ENCODE measurements at regions not wholly inside any gene's neighbourhood (a gene's known extent, or its start where the extent isn't known, plus 50 kb on each side); places are given as distances from the start of the nearest gene placed in this dataset.

- DNase-seq = no peak
Measured at GRCh38 chr11:19661827-19662226, 50.8 kb upstream of the NAV2 start.

GRCh38 chr11:19660076-19660475 is 52.6 kb upstream of the NAV2 start:
- DNase-seq = no peak

DNA sequence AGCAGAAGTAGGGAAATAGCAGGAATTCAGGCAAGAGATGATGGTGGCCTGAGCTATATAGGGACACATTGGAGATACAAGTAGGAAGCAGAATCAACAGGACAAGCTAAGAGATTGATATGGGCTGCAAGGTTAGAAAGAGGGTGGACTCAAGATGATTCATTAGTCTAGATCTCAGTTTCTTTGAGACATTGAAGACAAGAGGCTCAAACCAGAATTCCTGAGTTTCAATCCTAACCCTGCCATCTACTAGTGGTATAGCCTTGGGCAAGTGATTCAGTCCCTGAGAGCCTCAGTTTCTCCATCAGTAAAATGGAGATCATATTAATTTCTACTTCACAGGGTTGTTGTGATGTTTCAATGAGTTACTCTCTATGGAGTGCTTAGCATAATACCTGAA is 53.1 kb upstream of the NAV2 start:
- DNase-seq = no peak

DNA sequence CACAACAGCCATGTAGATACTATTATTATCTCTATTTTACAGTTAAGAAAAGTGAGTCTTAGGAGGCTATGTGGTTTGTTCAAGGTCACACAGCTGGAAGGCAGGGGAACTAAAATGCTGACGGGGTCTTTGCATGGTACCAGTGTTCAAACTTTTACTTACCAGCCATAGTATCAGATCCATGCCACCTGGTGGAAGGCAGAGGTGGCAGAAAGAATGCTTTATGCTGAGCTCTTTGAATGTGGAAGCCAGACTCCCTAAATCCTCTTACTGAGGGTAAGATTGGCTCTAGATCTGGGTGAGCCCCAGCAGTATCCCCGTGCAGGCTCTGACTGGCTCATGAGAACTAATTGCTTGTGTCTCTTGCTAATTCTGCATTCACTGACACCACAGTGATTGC is 54.3 kb upstream of the NAV2 start:
- no peak for DNase-seq

- no peak for DNase-seq
Measured at GRCh38 chr11:19656140-19656541, 56.5 kb upstream of the NAV2 start.

DNA sequence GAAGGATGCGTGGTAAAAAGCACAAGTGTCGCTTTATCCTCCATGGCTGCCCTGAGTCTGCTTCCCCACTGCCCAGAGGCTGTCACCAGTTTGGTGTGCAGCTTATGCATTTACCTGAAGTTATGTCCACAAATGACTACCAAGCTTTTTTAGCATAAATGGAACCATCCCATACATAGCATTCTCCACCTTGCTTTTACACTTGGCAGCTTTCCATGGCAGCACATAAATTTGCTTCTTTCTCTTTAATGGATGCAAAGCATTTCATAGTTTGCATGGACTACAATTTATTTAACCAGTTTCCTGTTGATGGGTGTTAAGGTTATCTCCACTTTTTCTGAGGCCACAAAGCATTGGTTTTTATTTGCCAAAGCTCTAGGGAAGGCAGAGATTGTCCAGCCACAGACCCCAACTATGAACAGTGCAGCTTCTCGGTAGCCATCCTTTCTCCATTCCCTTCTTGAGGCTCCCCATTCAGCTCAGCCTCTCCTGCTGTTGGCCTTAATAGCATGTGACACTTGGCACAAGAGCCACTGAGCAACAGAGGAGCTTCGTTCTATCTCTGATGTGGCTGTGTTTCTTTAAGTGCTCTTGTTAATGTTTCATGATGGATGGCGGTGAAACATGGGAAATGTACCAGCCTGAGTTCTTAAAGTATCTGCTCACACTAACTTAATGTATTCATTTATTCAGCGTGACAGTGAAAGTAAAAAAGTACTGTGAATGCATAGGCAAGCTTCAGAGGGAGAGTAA is 59.8 kb upstream of the NAV2 start:
- DNase-seq = no peak

- DNase-seq = no peak
Measured at GRCh38 chr11:19651653-19652052, 61.0 kb upstream of the NAV2 start.

DNA sequence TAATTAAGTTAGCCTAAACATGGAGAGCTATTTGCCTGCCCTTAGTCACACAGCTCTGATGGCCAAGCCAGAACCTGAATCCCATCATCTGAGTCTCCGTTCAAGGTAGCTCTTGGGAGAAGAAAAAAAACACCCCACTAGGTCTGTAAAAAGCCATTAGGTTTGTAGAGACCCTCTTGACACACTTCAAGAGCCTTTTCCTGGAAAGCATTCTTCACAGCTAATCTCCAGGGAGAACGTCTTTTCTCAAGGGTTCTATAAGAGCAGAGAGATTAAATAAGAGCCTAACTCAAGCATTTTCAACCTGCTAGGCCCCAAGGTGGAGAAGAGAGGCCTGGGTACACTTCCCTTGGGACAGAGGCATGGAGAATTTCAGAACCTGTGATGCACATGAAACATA is 61.6 kb upstream of the NAV2 start:
- no peak for DNase-seq

DNA sequence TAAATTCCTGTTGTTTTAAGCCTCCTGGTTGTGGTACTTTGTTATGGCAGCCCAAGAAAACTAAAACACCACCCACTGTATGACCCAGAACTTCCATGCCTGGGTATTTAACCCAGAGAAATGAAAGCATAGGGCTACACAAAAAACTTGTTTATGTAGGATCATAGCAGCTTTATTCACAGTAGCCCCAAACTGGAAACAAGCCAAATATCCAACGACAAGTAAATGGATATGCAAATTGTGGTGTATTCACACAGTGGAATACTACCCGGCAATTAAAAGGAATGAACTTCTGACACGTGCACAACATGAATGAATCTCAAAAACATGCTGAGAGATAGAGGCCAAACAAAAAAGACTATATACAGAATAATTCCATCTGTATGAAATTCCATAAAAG is 62.2 kb upstream of the NAV2 start:
- no peak for DNase-seq

DNA sequence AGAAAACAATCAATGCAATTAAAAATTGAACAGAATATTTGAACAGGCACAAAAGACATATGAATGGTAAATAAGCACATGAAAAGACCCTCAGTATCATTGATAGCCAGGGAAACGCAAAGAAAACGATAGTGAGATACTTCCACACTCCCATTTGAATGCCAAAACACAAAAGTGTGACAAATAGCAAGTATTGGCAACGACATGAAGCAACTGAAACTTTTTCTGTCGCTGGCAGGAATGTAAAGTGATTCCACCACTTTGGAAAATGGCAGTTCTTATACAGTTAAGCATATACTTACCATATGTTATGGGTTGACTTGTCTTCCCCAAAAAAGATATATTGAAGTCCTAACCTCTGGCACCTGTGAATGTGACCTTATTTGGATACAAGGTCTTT is 62.9 kb upstream of the NAV2 start:
- no peak for DNase-seq

GRCh38 chr11:19648321-19648720 is 64.3 kb upstream of the NAV2 start:
- DNase-seq = no peak

- DNase-seq = no peak
Measured at GRCh38 chr11:19647816-19648215, 64.8 kb upstream of the NAV2 start.

- DNase-seq = no peak
Measured at GRCh38 chr11:19646921-19647320, 65.7 kb upstream of the NAV2 start.

- no peak for DNase-seq
Measured at GRCh38 chr11:19646308-19646707, 66.3 kb upstream of the NAV2 start.

DNA sequence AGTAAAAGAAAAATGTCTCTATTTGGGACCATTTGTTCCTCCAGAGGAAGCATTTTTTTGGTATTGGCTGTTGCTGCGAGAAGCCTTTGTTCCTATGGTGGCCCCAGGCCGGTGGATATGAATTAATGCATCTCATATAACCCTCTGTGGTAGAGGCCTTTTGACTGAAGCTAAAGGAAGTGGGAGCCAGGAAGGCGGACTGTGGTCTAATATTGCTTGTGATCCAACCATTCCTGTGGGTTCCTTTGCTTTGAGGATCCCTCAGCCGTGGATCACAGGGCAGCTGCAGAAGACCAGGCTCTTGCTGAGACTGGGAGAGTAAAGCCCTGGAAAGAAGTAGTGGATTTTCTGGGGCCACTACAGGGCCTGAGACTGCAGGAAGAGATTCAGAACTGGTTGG is 68.3 kb upstream of the NAV2 start:
- no peak for DNase-seq

DNA sequence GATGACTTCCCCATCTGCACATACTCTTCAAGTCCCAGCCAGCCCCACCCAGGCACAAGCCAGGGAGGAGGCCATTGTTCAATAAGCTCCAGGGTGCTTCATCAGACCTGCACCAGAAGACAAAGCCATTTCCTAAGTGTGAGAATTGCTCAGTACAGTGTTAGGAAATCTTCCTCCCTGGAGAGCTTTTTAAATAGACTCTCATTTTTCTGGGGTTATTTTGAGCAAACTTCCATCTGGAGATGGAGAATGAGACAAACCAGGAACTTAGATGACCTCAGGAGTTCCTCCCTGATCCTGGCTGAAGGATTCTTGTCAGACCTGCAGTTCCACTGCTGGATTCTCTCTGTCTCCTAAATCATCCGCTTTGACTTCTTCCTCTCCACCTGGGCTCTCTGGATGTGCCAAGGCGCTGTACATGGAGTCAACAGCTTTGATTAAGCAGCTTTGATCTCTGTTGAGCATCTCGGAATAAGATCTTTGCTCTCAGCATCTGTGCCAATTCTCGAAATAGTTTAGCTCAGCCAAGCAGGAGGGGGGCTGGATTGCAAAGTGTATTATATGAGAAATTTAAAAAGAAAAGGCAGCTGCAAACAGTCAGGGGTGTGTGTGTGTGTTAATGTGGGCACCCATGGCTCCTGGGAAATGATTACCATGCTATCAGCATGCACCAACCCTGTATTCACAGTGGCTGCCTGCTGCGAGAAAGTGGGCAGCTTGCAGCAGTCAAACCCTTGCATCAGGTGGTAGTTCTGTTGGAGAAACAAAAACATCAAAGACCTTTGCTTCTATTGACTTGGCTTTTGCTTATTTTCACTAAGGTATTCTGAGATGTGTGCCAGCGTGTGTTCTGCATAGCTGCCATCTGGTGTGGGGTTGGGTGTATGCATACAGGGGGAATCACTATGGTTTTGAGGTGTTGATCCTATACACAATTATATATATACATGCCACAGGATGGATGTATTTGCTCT is 70.2 kb upstream of the NAV2 start:
- DNase-seq = no peak

DNA sequence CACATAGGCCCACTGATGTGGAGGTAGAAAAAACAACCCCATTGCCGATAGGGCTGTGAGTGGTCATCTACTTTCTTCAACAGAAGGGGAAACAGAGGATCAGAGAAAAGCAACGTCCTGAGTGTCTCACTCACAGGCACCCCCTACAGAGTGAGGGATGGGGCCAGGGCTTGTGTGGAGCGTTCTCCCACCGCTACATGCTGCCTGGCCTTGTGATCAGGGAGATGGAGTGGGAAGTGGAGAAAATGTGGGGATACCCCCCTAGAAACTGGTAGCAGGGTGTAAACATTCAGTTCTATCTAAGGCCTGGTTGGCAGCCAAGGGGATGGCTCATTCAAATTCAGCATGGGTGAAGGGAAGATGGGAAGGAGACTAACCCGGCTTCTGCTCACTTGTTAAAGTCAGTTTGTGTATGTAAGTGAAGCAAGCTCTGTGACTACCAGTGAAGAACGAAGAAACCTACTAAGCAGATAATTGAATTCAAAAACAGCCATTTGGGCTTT is 73.0 kb upstream of the NAV2 start:
- DNase-seq = no peak

DNA sequence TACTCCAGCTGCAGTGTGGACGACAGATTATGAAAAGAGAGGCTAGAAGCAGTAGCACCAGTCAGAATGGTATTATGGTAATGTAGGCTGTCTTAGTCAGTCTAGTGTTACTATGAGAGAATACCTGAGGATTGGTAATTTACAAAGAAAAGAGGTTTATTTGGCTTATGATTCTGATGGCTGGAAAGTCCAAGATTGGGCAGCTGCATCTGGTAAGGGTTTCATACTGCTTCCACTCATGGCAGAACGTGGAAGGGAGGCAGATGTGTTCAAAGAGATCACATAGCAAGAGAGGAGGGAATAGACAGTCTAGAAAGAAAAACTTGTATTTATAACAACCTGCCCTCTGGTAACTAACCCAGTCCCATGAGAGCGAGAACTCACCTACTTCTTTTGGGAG is 77.3 kb upstream of the NAV2 start:
- no peak for DNase-seq

- no peak for DNase-seq
Measured at GRCh38 chr11:19633276-19633675, 79.4 kb upstream of the NAV2 start.

- no peak for DNase-seq
Measured at GRCh38 chr11:19632499-19632834, 80.2 kb upstream of the NAV2 start.

- no peak for DNase-seq
Measured at GRCh38 chr11:19631712-19632498, 80.7 kb upstream of the NAV2 start.

DNA sequence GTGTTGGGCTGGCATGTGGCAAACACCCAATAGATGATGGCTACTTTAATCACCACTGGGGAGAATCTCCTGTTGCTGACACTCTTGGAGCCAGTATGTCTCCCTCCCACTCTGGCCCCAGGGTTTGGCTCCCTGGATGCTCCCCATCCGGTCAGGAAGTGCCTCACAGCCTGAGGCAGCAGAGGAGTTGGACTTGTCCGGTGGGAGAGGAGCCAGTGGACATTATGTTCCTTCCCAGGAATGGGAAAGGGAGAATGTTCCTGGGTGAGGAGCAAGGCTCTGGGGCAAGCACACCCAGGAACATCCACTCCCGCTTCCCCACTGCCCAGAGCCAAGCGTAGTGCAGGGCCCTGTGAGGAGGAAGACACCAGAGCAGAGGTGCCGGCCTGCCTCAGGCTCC is 84.6 kb upstream of the NAV2 start:
- DNase-seq = no peak

DNA sequence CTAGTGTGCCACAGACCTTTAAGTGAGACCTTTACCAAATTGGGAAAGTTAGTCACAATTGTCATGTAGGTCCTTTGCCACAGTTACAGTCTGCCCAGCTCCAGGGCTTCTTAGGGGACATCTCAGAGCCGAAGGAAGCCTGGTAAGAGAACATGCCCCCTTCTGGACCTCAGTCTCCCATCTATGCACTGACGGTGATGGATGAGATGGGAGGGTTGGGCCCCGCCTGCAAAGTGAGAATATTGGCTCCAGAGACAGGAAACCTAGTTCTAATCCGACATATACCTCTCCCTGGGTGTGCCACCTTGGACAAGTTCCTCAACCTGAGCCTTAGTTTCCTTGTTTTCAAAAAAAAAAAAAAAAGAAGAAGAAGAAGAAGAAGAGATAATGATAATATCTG is 85.1 kb upstream of the NAV2 start:
- DNase-seq = no peak

All from CD4-positive, alpha-beta T cell treated with Interleukin-15 for 1 hour (primary cell).